Liver (tissue), 8 donors: ENCODE measurements at regions not wholly inside any gene's neighbourhood (a gene's known extent, or its start where the extent isn't known, plus 50 kb on each side); places are given as distances from the start of the nearest gene placed in this dataset.

ENCODE experiments used
- DNase-seq: peaks from one replicate; pipeline ENCODE4 v3.0.0-alpha.2; 2017; ENCODE audit warnings: low spot score
- H3K27ac ChIP-seq, 2 donors: one replicate each; pipeline ENCODE4 v1.7.0; 2013; ENCODE audit warnings: inconsistent platforms in 2 of 2, low read length in 2 of 2, control low read depth in 1 of 2, low read depth in 1 of 2, mild to moderate bottlenecking in 1 of 2
- H3K27me3 ChIP-seq, 4 donors: one replicate each; pipeline versions ENCODE4 v1.6.1 to v1.7.0; 2013; ENCODE audit warnings: low read length in 3 of 4, inconsistent platforms in 1 of 4, mild to moderate bottlenecking in 1 of 4, moderate library complexity in 1 of 4; ENCODE audit not compliant: control insufficient read depth in 4 of 4, insufficient read depth in 4 of 4
- H3K36me3 ChIP-seq, 4 donors: one replicate each; pipeline versions ENCODE4 v1.6.1 to v1.7.0; 2013; ENCODE audit warnings: low read length in 3 of 4, mild to moderate bottlenecking in 3 of 4, low read depth in 1 of 4, moderate library complexity in 1 of 4; ENCODE audit not compliant: control insufficient read depth in 4 of 4, insufficient read depth in 3 of 4
- H3K4me1 ChIP-seq, 4 donors: one replicate each; pipeline versions ENCODE4 v1.6.1 to v1.7.0; 2013; ENCODE audit warnings: low read length in 3 of 4, mild to moderate bottlenecking in 3 of 4, moderate library complexity in 1 of 4; ENCODE audit not compliant: control insufficient read depth in 4 of 4, insufficient read depth in 4 of 4
- H3K4me3 ChIP-seq, 3 donors: one replicate each; pipeline versions ENCODE4 v1.6.1 to v1.7.0; 2013; ENCODE audit warnings: low read length in 3 of 3, control low read depth in 1 of 3, low read depth in 1 of 3, mild to moderate bottlenecking in 1 of 3
- H3K9ac ChIP-seq, 2 donors: one replicate each; pipeline ENCODE4 v1.7.0; 2013; ENCODE audit warnings: low read length in 2 of 2, mild to moderate bottlenecking in 2 of 2, moderate library complexity in 2 of 2, control low read depth in 1 of 2, low read depth in 1 of 2
- H3K9me3 ChIP-seq, 4 donors: one replicate each; pipeline versions ENCODE4 v1.6.1 to v1.7.0; 2013; ENCODE audit warnings: low read length in 3 of 4; ENCODE audit not compliant: control insufficient read depth in 4 of 4
- ATF3 ChIP-seq: IDR thresholded peaks from 2 replicates; pipeline ENCODE4 v1.6.1; 2016; ENCODE audit warnings: antibody characterized with exemption
- CTCF ChIP-seq: fragments of 150-350 bp; IDR thresholded peaks from 2 replicates; pipeline ENCODE4 v1.5.1; 2017; ENCODE audit warnings: improper control_type of control experiment, low read depth, low read length; ENCODE audit not compliant: missing input control
- EGR1 ChIP-seq, 2 donors: IDR thresholded peaks; 2 replicates each; pipeline ENCODE4 v1.6.1; 2016 to 2018; ENCODE audit warnings: antibody characterized with exemption in 2 of 2, low read depth in 2 of 2
- FOXA1 ChIP-seq: IDR thresholded peaks from 2 replicates; pipeline ENCODE4 v1.6.1; 2016; ENCODE audit warnings: antibody characterized with exemption
- FOXA2 ChIP-seq: IDR thresholded peaks from 2 replicates; pipeline ENCODE4 v1.6.1; 2016; ENCODE audit warnings: antibody characterized with exemption
- GABPA ChIP-seq, 2 donors: IDR thresholded peaks in 1 of 2; conservative IDR thresholded peaks in 1 of 2; 2 replicates each; pipeline ENCODE4 v1.6.1; 2016; ENCODE audit warnings: antibody characterized with exemption in 2 of 2, mild to moderate bottlenecking in 1 of 2, moderate library complexity in 1 of 2
- HNF4G ChIP-seq: IDR thresholded peaks from 2 replicates; pipeline ENCODE4 v1.6.1; 2016; ENCODE audit warnings: antibody characterized with exemption
- JUND ChIP-seq, 2 donors: IDR thresholded peaks; 2 replicates each; pipeline ENCODE4 v1.6.1; 2016; ENCODE audit warnings: antibody characterized with exemption in 2 of 2
- MAX ChIP-seq: IDR thresholded peaks from 2 replicates; pipeline ENCODE4 v1.6.1; 2016; ENCODE audit warnings: antibody characterized with exemption
- NR2F2 ChIP-seq: IDR thresholded peaks from 2 replicates; pipeline ENCODE4 v1.6.1; 2016; ENCODE audit warnings: antibody characterized with exemption
- RAD21 ChIP-seq, 2 donors: IDR thresholded peaks; 2 replicates each; pipeline ENCODE4 v1.6.1; 2016; ENCODE audit warnings: antibody characterized with exemption in 2 of 2, mild to moderate bottlenecking in 2 of 2
- REST ChIP-seq: IDR thresholded peaks from 2 replicates; pipeline ENCODE4 v1.6.1; 2016; ENCODE audit warnings: antibody characterized with exemption, mild to moderate bottlenecking
- RXRA ChIP-seq, 2 donors: IDR thresholded peaks; 2 replicates each; pipeline ENCODE4 v1.6.1; 2017 to 2018; ENCODE audit warnings: antibody characterized with exemption in 2 of 2, mild to moderate bottlenecking in 1 of 2
- SP1 ChIP-seq: IDR thresholded peaks from 2 replicates; pipeline ENCODE4 v1.6.1; 2018; ENCODE audit warnings: antibody characterized with exemption, mild to moderate bottlenecking
- TAF1 ChIP-seq: conservative IDR thresholded peaks from 2 replicates; pipeline ENCODE4 v1.6.1; 2016; ENCODE audit warnings: antibody characterized with exemption, mild to moderate bottlenecking
- YY1 ChIP-seq: IDR thresholded peaks from 2 replicates; pipeline ENCODE4 v1.6.1; 2016; ENCODE audit warnings: antibody characterized with exemption, mild to moderate bottlenecking
- ZBTB33 ChIP-seq: IDR thresholded peaks from 2 replicates; pipeline ENCODE4 v1.6.1; 2016; ENCODE audit warnings: antibody characterized with exemption
- WGBS: extraction: QIAGEN DNeasy Blood & Tissue Kit; methylation state at CpG from one replicate; pipeline ENCODE4 v1.1.7; 2013; 5-methylcytosine and 5-hydroxymethylcytosine counted together
- donor health status: healthy.
- donor health status: healthy.
- donor health status: healthy.
- donor health status: healthy.
- donor health status: healthy.

GRCh38 chr7:35485436-35485835, 209.5 kb downstream of the HERPUD2 start (continued):
- no peak for TF ChIP-seq ATF3

- TF ChIP-seq FOXA1 (no peak), NR2F2 (no peak), MAX (no peak), GABPA (IDR thresholded peaks at IDR 0.05 in 1 of 2, conservative IDR thresholded peaks at IDR 0.05 in 1 of 2) (no peak), RAD21 (IDR thresholded peaks at IDR 0.05) (no peak)
- Histone ChIP-seq H3K9me3 (no peaks in the 10 kb centered on the region), H3K9ac (no peak overlapping the region), H3K36me3 (no peaks in the 10 kb centered on the region), H3K4me1 (no peaks in the 10 kb centered on the region), H3K27me3 (no peaks in the 10 kb centered on the region), H3K27ac (no peak overlapping the region), H3K4me3 (no peak overlapping the region)
- DNase-seq, result no peak
- 94% methylated on average over 2 of the region's 2 CpGs for WGBS
Observed at GRCh38 chr7:35483568-35483967, 211.4 kb downstream of the HERPUD2 start.

- no peak for DNase-seq
- no peak overlapping the region for H3K4me3 ChIP-seq
- no peaks in the 10 kb centered on the region for H3K4me1 ChIP-seq
- H3K9ac ChIP-seq, result no peak overlapping the region
- H3K9me3 ChIP-seq, result peaks cover 0 to 2% (median 0%) of the 10 kb centered on the region in 4 donors
- no peaks in the 10 kb centered on the region for H3K36me3 ChIP-seq
- H3K27me3 ChIP-seq, result no peaks in the 10 kb centered on the region
- 87% methylated on average over 5 of the region's 5 CpGs for WGBS
- H3K27ac ChIP-seq, result no peak overlapping the region
- TF ChIP-seq JUND (IDR thresholded peaks at IDR 0.05), result no peak
- TF ChIP-seq ZBTB33, result no peak
- no peak for TF ChIP-seq ATF3
- TF ChIP-seq REST, result no peak
- no peak for TF ChIP-seq MAX
- no peak for TF ChIP-seq GABPA (IDR thresholded peaks at IDR 0.05 in 1 of 2, conservative IDR thresholded peaks at IDR 0.05 in 1 of 2)
- no peak for TF ChIP-seq SP1
- TF ChIP-seq HNF4G, result no peak
- TF ChIP-seq YY1, result no peak
- TF ChIP-seq TAF1, result no peak
- no peak for TF ChIP-seq FOXA1
- no peak for TF ChIP-seq RXRA (IDR thresholded peaks at IDR 0.05)
- no peak for TF ChIP-seq FOXA2
- TF ChIP-seq RAD21 (IDR thresholded peaks at IDR 0.05), result no peak
- TF ChIP-seq EGR1 (IDR thresholded peaks at IDR 0.05; ENCODE audit: low read depth in 2 of 2), result no peak
- no peak for TF ChIP-seq CTCF
Observed at GRCh38 chr7:35482231-35482630, 212.7 kb downstream of the HERPUD2 start.
